Activated CD4-positive, alpha-beta T cell treated with anti-CD3 and anti-CD28 coated beads for 24 hours (primary cell): ENCODE measurements at regions not wholly inside any gene's neighbourhood (a gene's known extent, or its start where the extent isn't known, plus 50 kb on each side); places are given as distances from the start of the nearest gene placed in this dataset.
A peak's percentile ranks its signal among the peaks of the same experiment; 100 is the strongest.
"Not testable (repeated sequence)": the region's sequence is repeated elsewhere in the genome, so short reads cannot be mapped to it uniquely, and the experiment has no call there.

Experiments
- DNase-seq, 2 donors: peaks; one replicate each; pipeline ENCODE4 v3.0.0-alpha.2; 2020; ENCODE audit warnings: low read depth in 2 of 2

DNA sequence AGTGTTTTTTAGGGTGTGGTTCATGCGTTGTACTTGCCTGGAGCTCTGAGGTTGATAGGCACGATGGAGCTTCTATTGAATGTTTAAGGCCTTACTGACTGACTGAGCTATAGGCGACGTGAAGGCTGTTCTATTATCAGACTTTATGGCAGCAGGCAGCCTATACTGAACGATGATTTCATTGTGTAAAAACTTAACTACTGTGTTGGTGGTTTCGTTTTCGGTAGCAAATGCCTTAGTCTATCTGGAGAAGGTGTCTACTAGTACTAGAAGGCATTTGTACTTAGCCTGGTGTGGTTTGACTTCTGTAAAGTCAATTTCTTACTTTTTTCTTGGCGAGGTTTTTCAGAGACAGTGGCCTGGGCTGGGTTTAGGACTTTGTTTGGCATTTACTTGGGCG lies 194.4 kb downstream of the OTOP1 start:
- not testable (repeated sequence) for DNase-seq

DNA sequence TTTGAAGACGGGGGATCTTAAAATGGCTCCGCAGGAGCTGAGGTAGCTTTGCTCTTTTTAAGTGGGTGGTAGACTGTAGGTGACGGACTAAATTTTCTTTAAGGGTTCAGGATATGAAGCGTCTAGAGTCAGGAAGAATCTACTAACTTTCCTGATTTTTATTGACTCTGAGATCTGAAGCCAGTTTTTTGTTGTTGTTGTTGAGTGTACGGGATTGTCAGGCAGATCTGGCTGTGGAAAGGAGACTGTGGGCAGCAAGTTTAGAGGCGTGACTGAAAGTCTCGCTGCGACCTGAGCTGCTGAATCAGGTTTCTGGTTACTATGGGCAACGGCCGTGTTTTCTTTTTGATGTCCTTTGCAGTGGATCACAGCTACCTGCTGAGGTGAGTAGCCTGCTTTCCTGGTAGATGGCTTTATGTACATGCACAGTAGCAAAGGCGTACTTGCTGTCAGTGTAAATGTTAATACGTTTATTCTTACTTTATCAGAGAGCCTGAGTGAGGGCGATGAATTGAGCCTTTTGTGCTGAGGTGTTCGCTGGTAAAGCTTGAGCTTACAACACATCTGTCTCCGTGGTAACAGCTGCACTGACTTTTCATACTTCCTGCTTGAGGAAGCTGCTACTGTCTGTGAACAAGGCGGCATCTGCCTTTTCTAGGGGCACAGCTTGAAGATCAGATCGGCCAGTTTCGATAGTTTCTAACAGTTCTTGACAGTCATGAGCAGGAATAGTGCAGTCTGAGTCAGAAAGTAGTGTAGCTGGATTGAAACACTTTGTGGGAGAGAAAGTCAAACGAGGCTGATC lies 193.7 kb downstream of the OTOP1 start:
- not testable (repeated sequence) for DNase-seq

DNA sequence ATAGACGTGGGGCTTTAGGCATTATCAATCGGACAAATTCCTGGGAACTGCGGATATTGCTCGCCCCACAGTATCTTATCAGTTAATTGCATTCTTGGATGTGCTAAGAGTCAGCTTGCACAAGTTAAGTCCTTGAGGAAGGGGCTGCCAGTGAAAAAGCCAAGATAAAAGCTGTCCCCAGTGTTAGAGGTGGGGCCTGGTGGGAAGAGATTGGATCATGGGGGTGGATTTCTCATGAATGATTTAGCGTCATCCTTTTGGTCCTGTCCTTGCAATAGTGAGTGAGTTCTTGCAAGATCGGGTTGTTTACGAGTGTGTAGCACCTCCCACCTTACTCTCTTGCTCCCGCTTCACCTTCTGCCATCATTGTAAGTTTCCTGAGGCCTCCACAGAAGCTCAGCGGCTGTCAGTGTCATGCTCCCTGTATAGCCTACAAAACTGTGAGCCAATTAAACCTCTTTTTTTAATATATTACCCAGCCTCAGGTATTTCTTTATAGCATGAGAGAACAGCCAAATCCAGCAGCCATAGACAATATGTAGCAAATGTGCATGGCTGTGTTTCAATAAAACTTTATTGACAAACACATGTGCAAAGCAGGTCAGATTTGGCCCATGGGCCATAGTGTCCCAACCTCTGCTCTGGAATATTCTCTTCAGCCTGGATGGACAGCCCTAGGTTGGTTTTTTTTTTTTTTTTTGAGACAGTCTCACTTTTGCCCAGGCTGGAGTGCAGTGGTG lies 189.2 kb downstream of the OTOP1 start:
- not testable (repeated sequence) for DNase-seq

- not testable (repeated sequence) for DNase-seq
Measured at GRCh38 chr4:4045823-4046222, 180.9 kb downstream of the OTOP1 start.

DNA sequence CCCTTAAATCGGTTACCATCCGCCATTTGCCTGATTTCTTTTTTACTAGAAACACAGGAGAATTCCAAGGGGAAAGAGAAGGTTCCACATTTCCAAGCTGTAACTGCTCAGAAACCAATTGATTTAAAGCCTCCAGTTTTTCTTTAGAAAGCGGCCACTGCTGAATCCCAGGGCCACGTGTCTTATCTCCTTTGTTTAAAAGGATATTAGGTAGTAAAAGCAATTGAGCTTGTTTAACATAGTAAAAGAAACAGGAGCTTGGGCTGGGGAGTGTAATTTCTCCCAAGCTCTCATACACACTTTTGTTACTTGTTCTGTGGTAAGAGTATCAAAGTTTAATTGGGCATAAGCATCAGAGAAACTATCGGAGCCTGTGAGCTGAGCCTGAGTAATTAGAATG lies 180.0 kb downstream of the OTOP1 start:
- DNase-seq: not testable (repeated sequence)

GRCh38 chr4:4047202-4047601 lies 179.5 kb downstream of the OTOP1 start:
- DNase-seq: not testable (repeated sequence)

GRCh38 chr4:4048227-4048626 lies 178.5 kb downstream of the OTOP1 start:
- DNase-seq: not testable (repeated sequence)

GRCh38 chr4:4050781-4051180 lies 175.9 kb downstream of the OTOP1 start:
- not testable (repeated sequence) for DNase-seq

- not testable (repeated sequence) for DNase-seq
Measured at GRCh38 chr4:4052933-4053332, 173.8 kb downstream of the OTOP1 start.

DNA sequence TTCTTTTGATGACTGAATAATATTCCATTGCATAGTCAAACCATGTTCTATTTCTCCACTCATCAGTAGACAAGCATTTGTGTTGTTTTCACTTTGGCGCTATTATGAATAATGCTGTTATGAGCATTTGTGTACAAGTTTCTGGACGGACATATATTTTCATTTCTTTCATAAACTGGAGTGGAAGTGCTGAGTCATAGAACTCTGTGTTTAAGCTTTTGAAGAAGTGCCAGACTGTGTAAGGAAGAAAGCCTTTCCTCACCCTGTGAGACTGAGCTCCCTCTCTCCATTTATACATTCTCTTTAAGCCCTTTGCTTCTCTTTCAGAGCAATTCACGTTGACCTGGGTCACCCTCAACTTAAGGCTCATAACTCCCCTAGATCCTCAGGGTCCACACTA lies 169.5 kb downstream of the OTOP1 start:
- DNase-seq: not testable (repeated sequence)

DNA sequence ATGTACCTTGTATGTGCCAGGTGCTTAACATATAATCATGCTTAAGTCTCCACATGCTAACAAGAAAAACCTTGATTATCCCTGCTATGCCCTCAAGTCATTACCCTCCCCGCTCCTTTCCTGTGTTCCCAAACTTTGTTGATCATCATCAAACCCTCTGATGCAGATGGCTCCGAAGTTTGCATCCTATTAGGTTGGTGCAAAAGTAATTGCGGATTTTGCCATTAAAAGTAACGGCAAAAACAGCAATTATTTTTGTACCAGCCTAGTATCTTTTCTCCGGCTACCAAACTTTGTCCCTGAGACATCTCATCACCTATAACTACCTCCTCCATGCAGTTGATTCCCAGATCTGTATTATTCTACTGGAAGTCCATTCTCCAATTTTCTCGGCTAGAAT lies 142.6 kb downstream of the OTOP1 start:
- DNase-seq: not testable (repeated sequence)

GRCh38 chr4:4089716-4090419 lies 136.9 kb downstream of the OTOP1 start:
- DNase-seq: not testable (repeated sequence)

DNA sequence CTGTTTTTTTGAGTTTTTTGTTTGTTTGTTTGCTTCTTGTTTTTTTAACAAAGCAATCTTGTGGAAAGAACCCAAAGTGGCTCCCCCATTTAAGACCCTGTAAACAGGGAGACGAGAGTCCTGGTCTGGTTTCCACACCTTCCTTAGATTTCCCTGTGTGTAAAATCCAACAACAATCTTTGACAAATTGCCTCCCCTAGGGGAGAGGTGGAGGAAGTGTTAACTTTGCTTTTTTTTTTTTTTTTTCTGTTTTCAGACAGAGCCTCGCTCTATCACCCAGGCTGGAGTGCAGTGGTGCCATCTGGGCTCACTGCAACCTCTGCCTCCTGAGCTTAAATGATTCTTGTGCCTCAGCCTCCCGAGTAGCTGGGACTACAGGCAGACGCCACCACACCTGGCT lies 136.0 kb downstream of the OTOP1 start:
- DNase-seq: not testable (repeated sequence)

DNA sequence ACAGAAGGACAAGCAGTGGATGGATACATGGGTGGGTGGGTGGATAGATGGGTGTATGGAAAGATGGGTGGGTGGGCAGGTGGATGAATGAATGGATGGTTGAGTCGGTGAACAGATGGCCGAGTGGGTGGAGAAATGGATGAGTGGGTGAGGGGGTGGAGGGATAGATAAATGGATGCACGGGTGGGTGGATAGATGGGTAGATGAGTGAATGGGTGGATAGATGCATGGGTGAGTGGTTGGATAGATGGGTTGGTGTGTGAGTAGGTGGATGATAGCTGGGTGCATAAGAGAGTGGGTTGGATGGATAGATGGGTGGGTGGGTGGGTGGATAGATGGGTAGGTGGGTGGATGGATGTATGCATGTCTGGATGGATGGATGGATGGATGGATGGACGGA lies 134.6 kb downstream of the OTOP1 start:
- not testable (repeated sequence) for DNase-seq

- DNase-seq: not testable (repeated sequence)
Measured at GRCh38 chr4:4099610-4100009, 127.1 kb downstream of the OTOP1 start.

DNA sequence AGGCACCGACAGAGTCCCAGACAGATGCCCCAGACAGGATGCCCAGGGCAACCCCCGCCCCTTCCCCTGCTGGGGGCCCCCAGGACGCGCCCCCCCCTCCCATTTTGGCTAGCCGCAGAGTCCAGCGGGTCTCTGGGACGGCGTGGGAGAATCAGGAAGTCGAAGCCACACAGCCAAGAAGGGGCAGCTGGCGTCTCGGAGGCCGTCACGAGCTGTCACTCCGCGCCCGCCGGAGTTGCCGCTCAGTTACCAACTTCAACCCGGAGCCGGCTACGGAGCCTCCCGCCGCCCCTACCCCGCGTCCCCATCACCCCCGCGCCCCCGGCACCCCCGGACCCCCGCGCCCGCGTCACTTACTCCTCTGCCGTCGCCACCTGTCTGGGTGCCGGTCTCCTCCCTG lies 119.8 kb downstream of the OTOP1 start:
- not testable (repeated sequence) for DNase-seq

GRCh38 chr4:4107411-4108107 lies 119.2 kb downstream of the OTOP1 start:
- peak; percentile 61 to 67 for DNase-seq

DNA sequence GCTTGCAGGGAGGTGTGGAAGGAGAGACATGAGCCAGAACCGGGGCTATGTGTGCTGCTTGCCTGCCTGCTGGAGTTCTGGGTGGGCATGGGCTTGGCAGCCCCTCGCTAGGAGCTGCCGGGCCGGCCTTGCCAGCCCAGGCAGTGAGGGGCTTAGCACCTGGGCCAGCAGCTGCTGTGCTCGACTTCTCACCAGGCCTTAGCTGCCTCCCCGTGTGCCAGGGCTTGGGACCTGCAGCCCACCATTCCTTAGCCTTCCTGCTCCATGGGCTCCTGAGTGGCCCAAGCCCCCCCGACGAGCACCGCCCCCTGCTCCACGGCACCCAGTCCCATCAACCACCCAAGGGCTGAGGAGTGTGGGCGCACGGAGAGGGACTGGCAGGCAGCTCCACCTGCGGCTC lies 111.3 kb downstream of the OTOP1 start:
- DNase-seq: not testable (repeated sequence)

GRCh38 chr4:4116901-4117300 lies 109.8 kb downstream of the OTOP1 start:
- not testable (repeated sequence) for DNase-seq

DNA sequence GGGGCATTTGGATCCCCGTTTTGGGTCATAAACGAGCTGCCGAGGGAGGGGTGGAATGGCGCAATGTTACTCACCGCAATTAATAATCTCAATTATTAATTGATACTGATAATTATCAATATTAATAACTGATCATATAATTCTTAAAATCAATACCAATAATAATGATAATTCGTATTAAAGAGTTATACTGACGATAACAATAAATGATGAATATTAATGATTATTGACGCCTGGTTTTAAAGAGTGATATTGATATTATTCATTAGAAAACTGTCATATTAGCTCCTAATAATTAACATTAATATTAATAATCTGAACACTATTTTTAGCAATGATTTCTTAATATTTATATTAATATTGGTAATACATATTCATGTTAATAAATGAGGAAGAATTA lies 92.4 kb downstream of the OTOP1 start:
- DNase-seq: not testable (repeated sequence)

GRCh38 chr4:4136621-4137020 lies 90.1 kb downstream of the OTOP1 start:
- not testable (repeated sequence) for DNase-seq
